AG09309 (cell line): ENCODE measurements at regions not wholly inside any gene's neighbourhood (a gene's known extent, or its start where the extent isn't known, plus 50 kb on each side); places are given as distances from the start of the nearest gene placed in this dataset.

Experiments
- DNase-seq: peaks from one replicate; pipeline ENCODE4 v3.0.0-alpha.2; 2010; ENCODE audit warnings: low read depth
- H3K4me3 ChIP-seq: 2 replicates; pipeline ENCODE4 v1.5.1; 2011; ENCODE audit warnings: mild to moderate bottlenecking, low read depth, low read length, moderate library complexity; ENCODE audit not compliant: control insufficient read depth
- CTCF ChIP-seq: IDR thresholded peaks from 2 replicates; pipeline ENCODE4 v1.5.1; 2011; ENCODE audit warnings: mild to moderate bottlenecking, low read depth, low read length, inconsistent platforms; ENCODE audit not compliant: insufficient read depth, control insufficient read depth; ENCODE audit errors: missing control alignments

- no peak for TF ChIP-seq CTCF
- no peak for DNase-seq
- H3K4me3 ChIP-seq = no peak overlapping the region
Observed at GRCh38 chr13:62206165-62206564, 790.5 kb upstream of the PCDH20 start.

- DNase-seq = no peak
Observed at GRCh38 chr13:62205273-62205672, 789.6 kb upstream of the PCDH20 start.

GRCh38 chr13:62194371-62194770 lies 778.7 kb upstream of the PCDH20 start:
- no peak for TF ChIP-seq CTCF
- DNase-seq = no peak
- no peak overlapping the region for H3K4me3 ChIP-seq

More at GRCh38 chr13:62205273-62205672, 789.6 kb upstream of the PCDH20 start:
- no peak overlapping the region for H3K4me3 ChIP-seq
- TF ChIP-seq CTCF = no peak

GRCh38 chr13:62193919-62194318 lies 778.3 kb upstream of the PCDH20 start:
- TF ChIP-seq CTCF = no peak
- no peak for DNase-seq
- no peak overlapping the region for H3K4me3 ChIP-seq

- no peak for TF ChIP-seq CTCF
- DNase-seq = no peak
- H3K4me3 ChIP-seq = no peak overlapping the region
Observed at GRCh38 chr13:62185631-62186255, 770.1 kb upstream of the PCDH20 start.

GRCh38 chr13:62176051-62176450 lies 760.4 kb upstream of the PCDH20 start:
- no peak for DNase-seq
- TF ChIP-seq CTCF = no peak
- H3K4me3 ChIP-seq = no peak overlapping the region
